ENCODE measurements at regions not wholly inside any gene's neighbourhood (a gene's known extent, or its start where the extent isn't known, plus 50 kb on each side); places are given as distances from the start of the nearest gene placed in this dataset.

DNA sequence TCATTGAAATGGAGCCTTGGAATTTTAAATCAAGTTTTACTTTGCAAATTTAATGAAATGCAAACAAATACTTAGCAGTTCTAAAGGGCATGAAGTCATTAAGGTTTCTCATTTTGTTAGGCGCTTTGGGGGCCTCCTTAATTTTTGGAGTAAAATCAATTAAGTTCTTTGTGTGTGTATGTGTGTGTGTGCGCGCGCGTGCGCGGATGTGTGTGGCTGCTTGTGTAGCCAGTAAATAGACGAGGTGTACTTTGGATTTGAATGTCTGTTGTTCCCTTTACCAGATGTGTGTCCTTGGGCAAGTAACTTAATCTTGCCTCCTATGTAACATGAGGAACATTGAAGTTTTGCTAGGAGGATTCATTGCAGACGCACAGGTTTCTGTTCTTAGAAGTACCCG, 1051.4 kb upstream of the EEF2KMT start:
- no peaks in the 10 kb centered on the region for H3K79me2 ChIP-seq (ENCODE audit: insufficient read depth, low read length)
- TF ChIP-seq SP1 (IDR thresholded peaks at IDR 0.05; ENCODE audit: low read depth) (no peak), CEBPB (IDR thresholded peaks at IDR 0.05; ENCODE audit: low read depth) (no peak), EGR1 (IDR thresholded peaks at IDR 0.05; ENCODE audit: low read depth) (no peak), YY1 (IDR thresholded peaks at IDR 0.05; ENCODE audit: extremely low read depth, insufficient replicate concordance, low read depth, low read length) (no peak), CBX3 (IDR thresholded peaks at IDR 0.05; ENCODE audit: low read depth) (no peak), ZNF274 (IDR thresholded peaks at IDR 0.05; ENCODE audit: low read depth, low read length) (no peak), POLR2A (IDR thresholded peaks at IDR 0.05; ENCODE audit: borderline replicate concordance, extremely low read depth, insufficient read depth, insufficient read length) (no peak), SIN3A (IDR thresholded peaks at IDR 0.05; ENCODE audit: low read depth) (no peak), JUND (IDR thresholded peaks at IDR 0.05) (no peak), ELF1 (IDR thresholded peaks at IDR 0.05; ENCODE audit: borderline replicate concordance, low read depth) (no peak), FOSL1 (IDR thresholded peaks at IDR 0.05; ENCODE audit: low read depth) (no peak), EZH2phosphoT487 (IDR thresholded peaks at IDR 0.05; ENCODE audit: borderline replicate concordance) (no peak), POLR2AphosphoS5 (IDR thresholded peaks at IDR 0.05; ENCODE audit: low read depth, low read length) (no peak)
- TF ChIP-seq, protein P1, sequence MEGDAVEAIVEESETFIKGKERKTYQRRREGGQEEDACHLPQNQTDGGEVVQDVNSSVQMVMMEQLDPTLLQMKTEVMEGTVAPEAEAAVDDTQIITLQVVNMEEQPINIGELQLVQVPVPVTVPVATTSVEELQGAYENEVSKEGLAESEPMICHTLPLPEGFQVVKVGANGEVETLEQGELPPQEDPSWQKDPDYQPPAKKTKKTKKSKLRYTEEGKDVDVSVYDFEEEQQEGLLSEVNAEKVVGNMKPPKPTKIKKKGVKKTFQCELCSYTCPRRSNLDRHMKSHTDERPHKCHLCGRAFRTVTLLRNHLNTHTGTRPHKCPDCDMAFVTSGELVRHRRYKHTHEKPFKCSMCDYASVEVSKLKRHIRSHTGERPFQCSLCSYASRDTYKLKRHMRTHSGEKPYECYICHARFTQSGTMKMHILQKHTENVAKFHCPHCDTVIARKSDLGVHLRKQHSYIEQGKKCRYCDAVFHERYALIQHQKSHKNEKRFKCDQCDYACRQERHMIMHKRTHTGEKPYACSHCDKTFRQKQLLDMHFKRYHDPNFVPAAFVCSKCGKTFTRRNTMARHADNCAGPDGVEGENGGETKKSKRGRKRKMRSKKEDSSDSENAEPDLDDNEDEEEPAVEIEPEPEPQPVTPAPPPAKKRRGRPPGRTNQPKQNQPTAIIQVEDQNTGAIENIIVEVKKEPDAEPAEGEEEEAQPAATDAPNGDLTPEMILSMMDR (IDR thresholded peaks at IDR 0.05 in 2 of 3, conservative IDR thresholded peaks at IDR 0.05 in 1 of 3; ENCODE audit: borderline replicate concordance in 1 of 3, insufficient read depth in 1 of 3, low read depth in 2 of 3, low read length in 2 of 3) = no peak
- TF ChIP-seq, protein P2, sequence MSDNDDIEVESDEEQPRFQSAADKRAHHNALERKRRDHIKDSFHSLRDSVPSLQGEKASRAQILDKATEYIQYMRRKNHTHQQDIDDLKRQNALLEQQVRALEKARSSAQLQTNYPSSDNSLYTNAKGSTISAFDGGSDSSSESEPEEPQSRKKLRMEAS (IDR thresholded peaks at IDR 0.05) = no peak
- TF ChIP-seq, protein P3, sequence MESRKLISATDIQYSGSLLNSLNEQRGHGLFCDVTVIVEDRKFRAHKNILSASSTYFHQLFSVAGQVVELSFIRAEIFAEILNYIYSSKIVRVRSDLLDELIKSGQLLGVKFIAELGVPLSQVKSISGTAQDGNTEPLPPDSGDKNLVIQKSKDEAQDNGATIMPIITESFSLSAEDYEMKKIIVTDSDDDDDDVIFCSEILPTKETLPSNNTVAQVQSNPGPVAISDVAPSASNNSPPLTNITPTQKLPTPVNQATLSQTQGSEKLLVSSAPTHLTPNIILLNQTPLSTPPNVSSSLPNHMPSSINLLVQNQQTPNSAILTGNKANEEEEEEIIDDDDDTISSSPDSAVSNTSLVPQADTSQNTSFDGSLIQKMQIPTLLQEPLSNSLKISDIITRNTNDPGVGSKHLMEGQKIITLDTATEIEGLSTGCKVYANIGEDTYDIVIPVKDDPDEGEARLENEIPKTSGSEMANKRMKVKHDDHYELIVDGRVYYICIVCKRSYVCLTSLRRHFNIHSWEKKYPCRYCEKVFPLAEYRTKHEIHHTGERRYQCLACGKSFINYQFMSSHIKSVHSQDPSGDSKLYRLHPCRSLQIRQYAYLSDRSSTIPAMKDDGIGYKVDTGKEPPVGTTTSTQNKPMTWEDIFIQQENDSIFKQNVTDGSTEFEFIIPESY (IDR thresholded peaks at IDR 0.05; ENCODE audit: extremely low read depth, insufficient replicate concordance, low read length) = no peak
- RAD21 ChIA-PET (ENCODE audit: low non-redundant PET in 1 of 2, low total read pairs in 2 of 2, uncharacterized antibody in 2 of 2, unreplicated experiment in 2 of 2) = no interaction called here
- H3K9me3 ChIP-seq (ENCODE audit: control insufficient read depth in 1 of 2, insufficient read depth in 1 of 2, low read depth in 1 of 2, low read length in 2 of 2) = peaks cover 0 to 19% of the 10 kb centered on the region in 2 experiments; a peak in 2 of 4 replicates
- no peak overlapping the region for H2AFZ ChIP-seq (ENCODE audit: low read depth, low read length, poor library complexity, severe bottlenecking)
- ATAC-seq (no peak), DNase-seq (ENCODE audit: low read depth, low spot score) (no peak)
- no TSS peak for BruUV-seq (replicated peaks)
- no peaks in the 10 kb centered on the region for H3K9me2 ChIP-seq (ENCODE audit: insufficient read depth)
- POLR2A ChIA-PET = no interaction called here
- no peaks in the 10 kb centered on the region for H4K20me1 ChIP-seq (ENCODE audit: insufficient read depth)
- no peaks in the 10 kb centered on the region for H3K4me1 ChIP-seq (ENCODE audit: control insufficient read depth in 1 of 2, insufficient read depth in 2 of 2, low read length in 2 of 2)
- no peak overlapping the region for H3K4me2 ChIP-seq (ENCODE audit: low read length)
- H3K4me3 ChIP-seq (replicated peaks in 1 of 2; ENCODE audit: low read depth in 1 of 2, low read length in 2 of 2) = no peak overlapping the region
- H3K36me3 ChIP-seq (ENCODE audit: control insufficient read depth in 1 of 2, insufficient read depth in 2 of 2, low read length in 2 of 2) = no peaks in the 10 kb centered on the region
- no peak overlapping the region for H3K27ac ChIP-seq (ENCODE audit: low read depth, low read length)
- H3K9ac ChIP-seq (ENCODE audit: low read length) = no peak overlapping the region
- intact Hi-C loops (cut with micrococcal nuclease) = no loop called here
- H3K27me3 ChIP-seq (ENCODE audit: insufficient read depth, low read length) = no peaks in the 10 kb centered on the region
- CTCF ChIA-PET = no interaction called here
